Smooth muscle cell (in vitro differentiated cells): ENCODE measurements at regions not wholly inside any gene's neighbourhood (a gene's known extent, or its start where the extent isn't known, plus 50 kb on each side); places are given as distances from the start of the nearest gene placed in this dataset.
"Not testable (repeated sequence)": the region's sequence is repeated elsewhere in the genome, so short reads cannot be mapped to it uniquely, and the experiment has no call there.

Experiments used
- DNase-seq: peaks from one replicate; lab custom pipeline; 2025; ENCODE audit not compliant: unreplicated experiment; lab: John Stamatoyannopoulos, UW
- H2AFZ ChIP-seq: fragments of 200-600 bp; sonication (generic); 2 replicates; pipeline ENCODE4 v1.6.0; 2016; ENCODE audit warnings: antibody characterized with exemption, low read depth, mild to moderate bottlenecking
- H3F3A ChIP-seq: fragments of 200-600 bp; sonication (generic); 2 replicates; pipeline ENCODE4 v1.6.0; 2017; ENCODE audit warnings: antibody characterized with exemption, low read depth
- H3K27ac ChIP-seq: fragments of 200-600 bp; sonication (generic); 2 replicates; pipeline ENCODE4 v1.5.1; 2016; ENCODE audit warnings: low read depth, mild to moderate bottlenecking
- H3K27me3 ChIP-seq: fragments of 200-600 bp; sonication (generic); 2 replicates; pipeline ENCODE4 v1.6.1; 2016; ENCODE audit warnings: low read depth, mild to moderate bottlenecking
- H3K36me3 ChIP-seq: fragments of 200-600 bp; sonication (generic); 2 replicates; pipeline ENCODE4 v1.5.1; 2016; ENCODE audit warnings: low read depth
- H3K4me1 ChIP-seq: fragments of 200-600 bp; sonication (generic); 2 replicates; pipeline ENCODE4 v1.5.1; 2016; ENCODE audit warnings: low read depth
- H3K4me2 ChIP-seq: fragments of 200-600 bp; sonication (generic); 2 replicates; pipeline ENCODE4 v1.6.0; 2016; ENCODE audit warnings: mild to moderate bottlenecking
- H3K4me3 ChIP-seq: fragments of 200-600 bp; sonication (generic); 2 replicates; pipeline ENCODE4 v1.5.1; 2016; ENCODE audit warnings: mild to moderate bottlenecking
- H3K79me2 ChIP-seq: fragments of 200-600 bp; sonication (generic); 2 replicates; pipeline ENCODE4 v1.6.0; 2016; ENCODE audit warnings: low read depth, mild to moderate bottlenecking
- H3K9ac ChIP-seq: fragments of 200-600 bp; sonication (generic); 2 replicates; pipeline ENCODE4 v1.6.0; 2016; ENCODE audit warnings: low read depth
- H3K9me3 ChIP-seq: fragments of 200-600 bp; sonication (generic); replicated peaks from 2 replicates; pipeline ENCODE4 v1.5.1; 2016; ENCODE audit warnings: low read depth
- H4K20me1 ChIP-seq: fragments of 200-600 bp; sonication (generic); 2 replicates; pipeline ENCODE4 v1.6.0; 2016; ENCODE audit warnings: low read depth
- WGBS: methylation state at CpG from one replicate; pipeline ENCODE4 v1.1.7; 2016; ENCODE audit warnings: low lambda C conversion rate; 5-methylcytosine and 5-hydroxymethylcytosine counted together
- TF ChIP-seq, protein P1 (sequence below): fragments of 200-600 bp; sonication (generic); IDR thresholded peaks from 2 replicates; pipeline ENCODE4 v1.5.1; 2017; ENCODE audit warnings: borderline replicate concordance, mild to moderate bottlenecking, antibody characterized with exemption; ENCODE audit not compliant: insufficient read depth, poor library complexity, severe bottlenecking

DNA sequence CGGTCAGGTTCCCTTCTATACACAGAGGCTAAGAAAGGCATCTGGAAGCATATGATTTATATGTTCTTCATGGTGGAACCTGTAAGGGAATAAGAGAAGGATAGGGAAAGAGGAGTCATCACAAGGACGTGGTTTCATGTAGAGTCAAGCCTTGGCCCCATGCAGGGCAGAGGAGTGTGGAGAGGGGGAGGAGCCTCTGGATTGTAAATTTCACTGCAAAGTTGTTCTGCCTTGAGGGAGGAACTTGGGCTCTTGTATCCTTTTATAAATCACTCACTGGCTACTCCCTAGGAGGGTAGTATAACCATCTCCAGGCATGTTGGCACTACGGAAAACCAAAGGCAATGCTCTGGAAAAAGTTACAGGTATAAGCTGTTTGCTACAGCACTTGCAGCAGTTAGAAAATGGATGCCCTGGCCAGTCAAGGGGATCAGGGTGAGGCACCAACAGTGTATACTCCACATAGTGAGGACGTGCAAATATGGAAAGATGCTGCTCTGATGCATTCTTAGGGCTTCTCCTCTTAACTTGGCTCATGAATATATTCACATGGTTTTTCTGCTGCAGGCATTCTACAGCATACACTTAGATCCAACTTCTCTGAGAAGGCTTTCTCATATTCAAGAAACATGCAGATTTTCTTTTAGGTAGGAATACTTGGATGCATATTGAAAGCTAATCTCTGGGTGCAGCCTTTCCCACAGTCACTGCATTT lies 60.3 kb upstream of the ZNF81 start:
- Histone ChIP-seq H3F3A (no peaks in the 10 kb centered on the region), H3K9ac (no peak overlapping the region), H3K27ac (no peak overlapping the region), H3K79me2 (no peaks in the 10 kb centered on the region), H3K4me2 (no peak overlapping the region), H3K4me1 (no peaks in the 10 kb centered on the region), H3K36me3 (no peaks in the 10 kb centered on the region), H3K9me3 (no peaks in the 10 kb centered on the region), H3K4me3 (no peak overlapping the region), H4K20me1 (no peaks in the 10 kb centered on the region), H3K27me3 (no peaks in the 10 kb centered on the region), H2AFZ (no peak overlapping the region)
- TF ChIP-seq, protein P1, sequence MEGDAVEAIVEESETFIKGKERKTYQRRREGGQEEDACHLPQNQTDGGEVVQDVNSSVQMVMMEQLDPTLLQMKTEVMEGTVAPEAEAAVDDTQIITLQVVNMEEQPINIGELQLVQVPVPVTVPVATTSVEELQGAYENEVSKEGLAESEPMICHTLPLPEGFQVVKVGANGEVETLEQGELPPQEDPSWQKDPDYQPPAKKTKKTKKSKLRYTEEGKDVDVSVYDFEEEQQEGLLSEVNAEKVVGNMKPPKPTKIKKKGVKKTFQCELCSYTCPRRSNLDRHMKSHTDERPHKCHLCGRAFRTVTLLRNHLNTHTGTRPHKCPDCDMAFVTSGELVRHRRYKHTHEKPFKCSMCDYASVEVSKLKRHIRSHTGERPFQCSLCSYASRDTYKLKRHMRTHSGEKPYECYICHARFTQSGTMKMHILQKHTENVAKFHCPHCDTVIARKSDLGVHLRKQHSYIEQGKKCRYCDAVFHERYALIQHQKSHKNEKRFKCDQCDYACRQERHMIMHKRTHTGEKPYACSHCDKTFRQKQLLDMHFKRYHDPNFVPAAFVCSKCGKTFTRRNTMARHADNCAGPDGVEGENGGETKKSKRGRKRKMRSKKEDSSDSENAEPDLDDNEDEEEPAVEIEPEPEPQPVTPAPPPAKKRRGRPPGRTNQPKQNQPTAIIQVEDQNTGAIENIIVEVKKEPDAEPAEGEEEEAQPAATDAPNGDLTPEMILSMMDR = no peak
- WGBS = 68% methylated on average over 4 of the region's 4 CpGs
- DNase-seq = no peak

DNA sequence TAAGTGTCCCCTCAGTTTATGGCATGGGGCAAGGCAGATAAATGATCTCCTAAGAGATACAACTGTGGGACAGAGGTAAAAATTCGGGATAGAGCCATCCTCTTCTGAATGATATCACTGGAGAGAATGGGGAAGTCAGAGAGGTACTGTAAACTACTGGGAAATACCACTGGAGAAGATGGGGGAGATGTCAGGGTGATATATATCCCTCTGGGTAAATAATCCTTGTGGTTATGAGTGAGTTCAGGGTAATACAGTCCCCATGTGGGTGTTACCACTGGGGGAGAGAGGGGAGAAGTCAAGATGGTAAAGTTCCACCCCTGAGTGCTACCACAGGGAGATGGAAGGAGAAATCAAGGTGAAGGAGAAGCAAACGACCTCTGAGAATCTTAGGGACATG lies 63.9 kb upstream of the ZNF81 start:
- no peaks in the 10 kb centered on the region for H3F3A ChIP-seq
- no peak overlapping the region for H3K4me3 ChIP-seq
- no peak overlapping the region for H3K27ac ChIP-seq
- 54% methylated on average over 2 of the region's 2 CpGs for WGBS
- TF ChIP-seq, protein P1 = no peak
- H2AFZ ChIP-seq = no peak overlapping the region
- H3K27me3 ChIP-seq = no peaks in the 10 kb centered on the region
- H3K36me3 ChIP-seq = no peaks in the 10 kb centered on the region
- DNase-seq = no peak
- H3K9ac ChIP-seq = no peak overlapping the region
- no peak overlapping the region for H3K4me2 ChIP-seq
- H3K79me2 ChIP-seq = no peaks in the 10 kb centered on the region
- no peaks in the 10 kb centered on the region for H4K20me1 ChIP-seq
- no peaks in the 10 kb centered on the region for H3K4me1 ChIP-seq
- H3K9me3 ChIP-seq = no peaks in the 10 kb centered on the region

DNA sequence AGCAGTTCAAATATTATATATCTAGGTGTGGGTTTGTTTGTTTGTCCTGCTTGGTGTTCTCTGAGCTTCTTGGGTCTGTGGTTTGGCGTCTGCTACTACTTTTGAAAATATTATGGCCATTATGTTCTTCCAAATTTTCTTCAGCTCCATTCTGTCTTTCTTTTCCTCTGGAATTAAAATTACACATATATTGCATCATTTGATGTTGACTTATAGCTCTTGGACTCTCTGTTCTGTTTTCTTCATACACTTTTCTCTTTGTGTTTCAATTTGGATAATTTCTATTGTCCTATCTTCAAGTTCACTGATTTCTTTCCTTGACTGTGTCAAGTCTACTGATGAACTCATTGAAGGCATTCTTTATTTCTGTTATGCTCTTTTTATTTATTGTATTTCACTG lies 65.2 kb upstream of the ZNF81 start:
- Histone ChIP-seq H2AFZ (no peak overlapping the region), H3K4me3 (no peak overlapping the region), H3K9ac (no peak overlapping the region), H3K9me3 (no peaks in the 10 kb centered on the region), H4K20me1 (no peaks in the 10 kb centered on the region), H3K36me3 (no peaks in the 10 kb centered on the region), H3K4me2 (no peak overlapping the region), H3K79me2 (no peaks in the 10 kb centered on the region), H3K4me1 (no peaks in the 10 kb centered on the region), H3F3A (no peaks in the 10 kb centered on the region), H3K27ac (no peak overlapping the region), H3K27me3 (no peaks in the 10 kb centered on the region)
- TF ChIP-seq, protein P1 = no peak
- WGBS = 60% methylated on average over 1 of the region's 1 CpG
- DNase-seq = no peak

- H3K4me3 ChIP-seq, H3K9me3 ChIP-seq, H3K4me2 ChIP-seq, H4K20me1 ChIP-seq, H3K36me3 ChIP-seq, H3K27me3 ChIP-seq, H3K79me2 ChIP-seq, H2AFZ ChIP-seq, H3K9ac ChIP-seq, H3F3A ChIP-seq, DNase-seq, H3K4me1 ChIP-seq, H3K27ac ChIP-seq: not testable (repeated sequence)
- 89% methylated on average over 1 of the region's 1 CpG for WGBS
These were observed 73.9 kb upstream of the ZNF81 start for GRCh38 chrX:47762826-47763225.
